GM10248 (cell line): ENCODE measurements at regions not wholly inside any gene's neighbourhood (a gene's known extent, or its start where the extent isn't known, plus 50 kb on each side); places are given as distances from the start of the nearest gene placed in this dataset.

Experiments used
- CTCF ChIA-PET: fragments of 300-600 bp; sonication (Branson Sonifier 250); formaldehyde crosslinking; extraction: SDS; loops from one replicate; lab custom pipeline; 2021; ENCODE audit warnings: antibody characterized with exemption; lab: Yijun Ruan, JAX
- POLR2A ChIA-PET: fragments of 350-650 bp; sonication (Branson Sonifier 250); formaldehyde crosslinking; extraction: SDS; loops from one replicate; lab custom pipeline; 2020; ENCODE audit warnings: antibody characterized with exemption; lab: Yijun Ruan, JAX
- DNase-seq: peaks from one replicate; pipeline ENCODE4 v3.0.0; 2012; ENCODE audit errors: extremely low spot score
- TF ChIP-seq, protein P1 (sequence below): IDR thresholded peaks from 2 replicates; pipeline ENCODE4 v1.5.1; 2012; ENCODE audit warnings: mild to moderate bottlenecking, low read depth; ENCODE audit errors: extremely low read depth, missing control alignments, control extremely low read depth

DNA sequence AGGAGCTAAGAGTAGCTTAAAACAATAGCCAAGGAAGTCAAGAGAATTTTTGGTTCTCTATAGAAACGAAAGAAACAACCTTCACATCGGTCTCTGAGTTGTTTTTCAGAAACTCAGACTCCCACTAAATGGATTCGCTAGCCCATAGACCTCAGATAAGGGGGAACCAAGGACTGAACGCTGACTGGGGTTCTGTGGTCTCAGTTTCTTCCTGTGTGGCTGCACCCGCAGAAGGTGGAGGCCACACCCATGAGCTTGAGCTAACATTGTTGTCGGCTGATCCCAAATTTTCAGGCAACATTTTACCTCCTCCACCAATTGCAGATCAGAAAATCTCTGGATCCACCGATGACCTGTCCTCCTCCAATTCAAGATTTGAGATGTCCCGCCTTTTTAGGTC is 456.1 kb downstream of the AJAP1 start:
- ChIA-PET POLR2A (no interaction called here), CTCF (interaction anchor here (0.8 to 1.1 kb wide), 3 partner anchors 9 to 41 kb away, joined by 3 to 5 read pairs (median 3); no protein-coding TSS in a partner anchor)
- TF ChIP-seq, protein P1, sequence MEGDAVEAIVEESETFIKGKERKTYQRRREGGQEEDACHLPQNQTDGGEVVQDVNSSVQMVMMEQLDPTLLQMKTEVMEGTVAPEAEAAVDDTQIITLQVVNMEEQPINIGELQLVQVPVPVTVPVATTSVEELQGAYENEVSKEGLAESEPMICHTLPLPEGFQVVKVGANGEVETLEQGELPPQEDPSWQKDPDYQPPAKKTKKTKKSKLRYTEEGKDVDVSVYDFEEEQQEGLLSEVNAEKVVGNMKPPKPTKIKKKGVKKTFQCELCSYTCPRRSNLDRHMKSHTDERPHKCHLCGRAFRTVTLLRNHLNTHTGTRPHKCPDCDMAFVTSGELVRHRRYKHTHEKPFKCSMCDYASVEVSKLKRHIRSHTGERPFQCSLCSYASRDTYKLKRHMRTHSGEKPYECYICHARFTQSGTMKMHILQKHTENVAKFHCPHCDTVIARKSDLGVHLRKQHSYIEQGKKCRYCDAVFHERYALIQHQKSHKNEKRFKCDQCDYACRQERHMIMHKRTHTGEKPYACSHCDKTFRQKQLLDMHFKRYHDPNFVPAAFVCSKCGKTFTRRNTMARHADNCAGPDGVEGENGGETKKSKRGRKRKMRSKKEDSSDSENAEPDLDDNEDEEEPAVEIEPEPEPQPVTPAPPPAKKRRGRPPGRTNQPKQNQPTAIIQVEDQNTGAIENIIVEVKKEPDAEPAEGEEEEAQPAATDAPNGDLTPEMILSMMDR: no peak
- no peak for DNase-seq

DNA sequence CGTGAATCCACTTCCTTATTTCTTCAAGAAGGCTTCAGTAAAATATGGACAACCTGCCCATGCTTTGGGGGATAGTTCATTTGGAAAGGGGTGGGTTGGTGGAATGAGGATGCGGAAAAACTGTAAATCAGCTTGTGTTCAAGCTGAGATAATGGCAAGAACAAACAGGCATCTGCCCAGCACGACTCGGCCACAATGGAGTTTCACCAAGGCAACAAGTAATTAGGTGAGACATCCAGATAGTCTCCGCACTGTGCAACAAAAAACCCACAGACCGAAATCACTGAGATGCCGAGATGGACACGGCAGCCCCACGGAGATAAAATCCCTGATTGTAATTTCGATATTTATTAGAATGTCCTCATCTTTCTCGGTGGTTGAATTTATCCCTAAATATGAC is 455.2 kb downstream of the AJAP1 start:
- no peak for DNase-seq
- ChIA-PET POLR2A (no interaction called here), CTCF (no interaction called here)
- TF ChIP-seq, protein P1: no peak

DNA sequence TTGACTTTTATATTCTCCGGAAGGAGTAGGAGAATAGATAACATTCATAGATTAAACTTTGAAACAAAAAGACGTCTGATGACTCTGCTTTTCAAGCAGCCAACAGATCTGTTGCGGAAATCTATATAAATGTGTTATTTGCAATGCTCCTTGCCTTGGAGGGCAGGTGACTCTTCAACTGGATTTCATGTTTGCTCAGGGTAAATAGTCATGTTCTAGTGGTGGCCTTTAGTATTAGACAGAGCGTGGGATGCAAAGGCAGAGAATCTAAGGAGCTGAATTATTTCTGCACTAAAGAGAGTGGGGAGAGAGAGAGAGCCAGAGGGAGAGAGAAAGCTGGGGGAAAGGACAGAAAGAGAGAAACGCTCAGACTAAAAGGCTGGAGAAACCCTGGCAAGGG is 454.3 kb downstream of the AJAP1 start:
- CTCF ChIA-PET: no interaction called here
- POLR2A ChIA-PET: no interaction called here
- DNase-seq: no peak
- TF ChIP-seq, protein P1: no peak

DNA sequence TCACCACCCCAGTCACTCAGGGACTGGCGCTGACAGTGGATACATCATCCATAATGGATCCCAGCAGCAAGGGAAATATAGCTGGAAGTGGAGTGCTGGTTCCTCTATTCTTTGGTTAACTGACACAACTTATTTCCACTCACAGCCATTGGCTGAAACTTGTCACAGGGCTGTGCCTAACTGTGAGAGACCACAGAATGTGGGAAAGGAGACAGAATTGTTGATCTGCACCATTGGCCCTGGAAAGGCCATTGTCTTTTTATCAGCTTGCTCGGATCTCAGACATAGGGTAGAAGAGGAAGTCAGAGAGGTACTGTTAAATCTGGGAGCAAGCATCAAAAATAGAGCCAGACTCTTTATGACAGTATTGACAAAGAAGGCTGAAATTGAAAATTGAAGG is 451.3 kb downstream of the AJAP1 start:
- no peak for DNase-seq
- POLR2A ChIA-PET: no interaction called here
- CTCF ChIA-PET: no interaction called here
- TF ChIP-seq, protein P1: no peak

DNA sequence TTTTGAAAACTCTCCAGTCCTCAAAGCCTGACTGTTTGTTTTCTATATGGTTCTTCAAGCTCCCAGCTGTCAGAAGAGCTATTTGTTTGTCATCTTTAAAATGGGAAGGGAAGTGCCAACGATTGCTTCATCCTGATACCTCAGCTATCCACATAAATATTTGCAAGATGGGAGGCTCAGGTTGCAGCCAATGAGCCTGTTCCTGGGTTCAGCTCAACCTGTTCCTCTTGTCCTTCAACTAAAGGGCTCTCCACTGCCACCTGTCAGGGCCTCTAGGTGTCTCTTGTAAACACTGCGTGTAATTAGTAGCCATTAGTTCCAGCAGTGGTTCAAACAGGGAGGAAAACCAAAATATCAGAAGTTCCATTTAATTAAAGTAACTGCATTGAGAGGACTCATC is 445.1 kb downstream of the AJAP1 start:
- ChIA-PET CTCF (no interaction called here), POLR2A (no interaction called here)
- DNase-seq: no peak
- TF ChIP-seq, protein P1: no peak

DNA sequence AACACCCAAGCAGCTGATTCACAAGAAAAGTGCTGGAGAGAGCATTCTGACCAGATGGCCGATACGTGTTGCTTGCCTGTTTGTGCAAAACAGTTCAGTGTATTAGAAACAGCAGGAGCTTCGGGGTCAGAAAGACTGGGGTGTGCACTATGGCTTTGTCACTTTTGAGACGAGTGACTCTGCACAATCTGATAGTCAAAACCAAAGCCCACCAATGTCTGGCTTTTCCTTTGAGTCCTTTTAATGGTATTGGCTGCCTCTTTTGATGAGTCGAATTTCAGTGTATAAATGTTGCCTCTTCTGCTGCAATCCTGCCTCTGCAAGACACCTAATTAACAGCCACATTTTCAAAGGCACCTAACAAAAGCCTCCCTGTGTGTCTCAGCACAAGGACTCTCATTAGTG is 444.6 kb downstream of the AJAP1 start:
- ChIA-PET POLR2A (no interaction called here), CTCF (no interaction called here)
- TF ChIP-seq, protein P1: no peak
- DNase-seq: no peak

DNA sequence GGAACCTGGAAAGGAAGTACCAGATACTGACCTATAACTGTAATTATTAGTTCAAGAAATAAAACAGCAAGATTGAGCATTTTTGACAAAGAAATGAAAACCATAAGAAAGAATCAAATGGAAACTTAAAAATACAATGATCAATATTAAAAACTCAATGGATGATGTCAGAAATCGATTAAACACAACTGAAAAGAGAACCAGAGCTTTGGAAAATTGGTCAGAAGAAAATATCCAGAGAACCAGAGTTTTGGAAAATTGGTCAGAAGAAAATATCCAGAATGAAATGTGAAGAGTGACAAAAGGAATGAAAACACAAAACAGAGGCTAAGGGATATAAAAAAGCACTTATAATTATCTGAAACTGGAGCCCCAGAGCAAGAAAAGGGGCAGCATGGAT is 438.6 kb downstream of the AJAP1 start:
- DNase-seq: no peak
- POLR2A ChIA-PET: no interaction called here
- CTCF ChIA-PET: no interaction called here
- TF ChIP-seq, protein P1: no peak
